ENCODE measurements at regions not wholly inside any gene's neighbourhood (a gene's known extent, or its start where the extent isn't known, plus 50 kb on each side); places are given as distances from the start of the nearest gene placed in this dataset.

DNA sequence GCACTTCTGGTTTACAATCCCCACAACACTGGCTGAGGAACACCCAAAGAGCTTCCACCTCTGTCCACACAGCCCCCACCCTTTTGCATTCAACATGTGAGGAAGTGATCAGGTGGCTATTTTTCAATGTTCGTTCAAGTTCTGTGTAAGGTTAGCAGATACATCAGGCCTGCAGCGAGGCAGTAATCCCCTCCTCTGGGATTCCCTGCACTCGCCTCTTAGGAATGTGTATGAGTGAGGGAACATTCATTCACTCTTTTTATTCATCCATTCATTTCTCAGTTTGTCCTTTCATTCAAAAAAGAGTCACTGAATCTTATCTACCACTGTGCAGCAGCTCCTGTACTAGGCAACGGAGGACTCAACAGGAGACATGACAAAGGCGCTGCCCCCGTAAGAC is 236.4 kb upstream of the PRDM1 start:
- TF ChIP-seq POLR2A (IDR thresholded peaks at IDR 0.05; ENCODE audit: low read depth, low read length) (no peak), POLR2AphosphoS5 (IDR thresholded peaks at IDR 0.05; ENCODE audit: insufficient read depth, low read depth, low read length) (no peak), EZH2 (IDR thresholded peaks at IDR 0.05; ENCODE audit: borderline replicate concordance, low read depth, low read length, severe bottlenecking) (no peak), MYC (IDR thresholded peaks at IDR 0.05; ENCODE audit: low read depth, low read length) (no peak), JUN (IDR thresholded peaks at IDR 0.05; ENCODE audit: borderline replicate concordance, insufficient read depth, insufficient read length, low read depth) (no peak), GATA2 (IDR thresholded peaks at IDR 0.05; ENCODE audit: insufficient read depth, insufficient read length, low read depth, low read length) (no peak), FOS (IDR thresholded peaks at IDR 0.05; ENCODE audit: borderline replicate concordance, insufficient read depth, low read length) (no peak)
- TF ChIP-seq, protein P1, sequence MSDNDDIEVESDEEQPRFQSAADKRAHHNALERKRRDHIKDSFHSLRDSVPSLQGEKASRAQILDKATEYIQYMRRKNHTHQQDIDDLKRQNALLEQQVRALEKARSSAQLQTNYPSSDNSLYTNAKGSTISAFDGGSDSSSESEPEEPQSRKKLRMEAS (IDR thresholded peaks at IDR 0.05; ENCODE audit: insufficient read depth, insufficient read length) = no peak
- TF ChIP-seq, protein P2, sequence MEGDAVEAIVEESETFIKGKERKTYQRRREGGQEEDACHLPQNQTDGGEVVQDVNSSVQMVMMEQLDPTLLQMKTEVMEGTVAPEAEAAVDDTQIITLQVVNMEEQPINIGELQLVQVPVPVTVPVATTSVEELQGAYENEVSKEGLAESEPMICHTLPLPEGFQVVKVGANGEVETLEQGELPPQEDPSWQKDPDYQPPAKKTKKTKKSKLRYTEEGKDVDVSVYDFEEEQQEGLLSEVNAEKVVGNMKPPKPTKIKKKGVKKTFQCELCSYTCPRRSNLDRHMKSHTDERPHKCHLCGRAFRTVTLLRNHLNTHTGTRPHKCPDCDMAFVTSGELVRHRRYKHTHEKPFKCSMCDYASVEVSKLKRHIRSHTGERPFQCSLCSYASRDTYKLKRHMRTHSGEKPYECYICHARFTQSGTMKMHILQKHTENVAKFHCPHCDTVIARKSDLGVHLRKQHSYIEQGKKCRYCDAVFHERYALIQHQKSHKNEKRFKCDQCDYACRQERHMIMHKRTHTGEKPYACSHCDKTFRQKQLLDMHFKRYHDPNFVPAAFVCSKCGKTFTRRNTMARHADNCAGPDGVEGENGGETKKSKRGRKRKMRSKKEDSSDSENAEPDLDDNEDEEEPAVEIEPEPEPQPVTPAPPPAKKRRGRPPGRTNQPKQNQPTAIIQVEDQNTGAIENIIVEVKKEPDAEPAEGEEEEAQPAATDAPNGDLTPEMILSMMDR (IDR thresholded peaks at IDR 0.05; ENCODE audit: extremely low read depth in 1 of 2, insufficient read depth in 1 of 2, low read depth in 1 of 2, low read length in 2 of 2) = no peak
- Histone ChIP-seq H3K27ac (ENCODE audit: insufficient read depth, low read depth, low read length) (no peak overlapping the region), H3K79me2 (ENCODE audit: control insufficient read depth, insufficient read depth, low read length) (no peaks in the 10 kb centered on the region), H3K9ac (replicated peaks; ENCODE audit: extremely low read depth, insufficient read depth, low read length) (no peak overlapping the region), H3K27me3 (ENCODE audit: control insufficient read depth in 2 of 2, insufficient read depth in 2 of 2, low read length in 2 of 2) (no peaks in the 10 kb centered on the region), H2AFZ (ENCODE audit: low read depth, low read length) (no peak overlapping the region), H3K4me1 (ENCODE audit: control insufficient read depth, extremely low read depth, insufficient read depth, low read length) (no peaks in the 10 kb centered on the region), H3K4me3 (replicated peaks in 1 of 3; ENCODE audit: insufficient read depth in 1 of 3, low read depth in 1 of 3, low read length in 3 of 3) (no peak overlapping the region), H4K20me1 (replicated peaks; ENCODE audit: control insufficient read depth, extremely low read depth, insufficient read depth, low read length) (no peaks in the 10 kb centered on the region), H3K36me3 (ENCODE audit: control insufficient read depth in 2 of 2, extremely low read depth in 1 of 2, insufficient read depth in 2 of 2, low read length in 2 of 2) (no peaks in the 10 kb centered on the region), H3K4me2 (ENCODE audit: insufficient read depth, low read length) (no peak overlapping the region), H3K9me3 (replicated peaks; ENCODE audit: control insufficient read depth, insufficient read depth, low read length) (no peaks in the 10 kb centered on the region), H3K9me1 (replicated peaks; ENCODE audit: control insufficient read depth, extremely low read depth, insufficient read depth, low read length) (no peaks in the 10 kb centered on the region)
- dilution Hi-C loops (cut with MboI; ENCODE audit: extremely low pct_ligation_motif_present, low sequenced_read_pairs) (no loop called here), intact Hi-C loops (cut with micrococcal nuclease) (no loop called here)
- no peak for FAIRE-seq
- no peak for DNase-seq (ENCODE audit: low read depth, low spot score)
- CTCF ChIA-PET = no interaction called here
- BruUV-seq (replicated peaks) = no TSS peak
- POLR2A ChIA-PET = no interaction called here
